ENCODE measurements at regions not wholly inside any gene's neighbourhood (a gene's known extent, or its start where the extent isn't known, plus 50 kb on each side); places are given as distances from the start of the nearest gene placed in this dataset.

DNA sequence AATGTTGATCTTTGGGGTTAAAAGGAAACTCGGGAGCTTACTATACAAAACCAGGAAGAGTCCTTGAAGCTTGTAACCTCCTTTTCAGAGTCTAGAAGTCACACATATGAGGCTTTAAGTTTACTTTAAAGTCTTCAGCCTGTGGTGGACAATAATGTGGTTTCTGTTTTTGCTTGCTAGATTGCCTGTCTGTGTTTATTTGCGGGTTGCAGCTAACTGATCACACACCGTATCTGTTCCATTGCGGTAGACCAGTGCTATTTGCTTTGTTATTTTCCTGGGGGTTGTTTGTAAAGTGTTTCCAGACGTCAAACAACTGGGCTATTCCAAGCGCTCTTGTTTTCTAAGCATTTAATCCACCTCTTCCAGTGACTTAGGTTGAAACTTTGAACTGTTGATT is 143.0 kb upstream of the GYPA start:
- no peaks in the 10 kb centered on the region for H3K4me1 ChIP-seq
- no peaks in the 10 kb centered on the region for H3K27me3 ChIP-seq
- DNase-seq (ENCODE audit: low spot score) = no peak
- Mint-ChIP-seq H3K36me3 (no peaks in the 10 kb centered on the region), H3K4me3 (no peak overlapping the region), H3K27ac (no peak overlapping the region), H3K9me3 (no peaks in the 10 kb centered on the region), H3K4me1 (no peaks in the 10 kb centered on the region), H3K27me3 (ENCODE audit: insufficient read depth, low read depth) (peaks cover 2% of the 10 kb centered on the region)
- H2AFZ ChIP-seq (replicated peaks) = peak overlapping the region; percentile 9
- H3K79me2 ChIP-seq (ENCODE audit: low read depth) = no peaks in the 10 kb centered on the region
- no peak overlapping the region for H3K4me3 ChIP-seq
- H3K4me2 ChIP-seq = no peak overlapping the region
- no peaks in the 10 kb centered on the region for H3K9me3 ChIP-seq (ENCODE audit: low read depth)
- TF ChIP-seq EZH2 (IDR thresholded peaks at IDR 0.05) (no peak), EZH2phosphoT487 (IDR thresholded peaks at IDR 0.05) (no peak), CTCF (IDR thresholded peaks at IDR 0.05) (no peak)
- no peak overlapping the region for H3K27ac ChIP-seq
- no peak overlapping the region for H3K9ac ChIP-seq
- H3K36me3 ChIP-seq = no peaks in the 10 kb centered on the region
- no peaks in the 10 kb centered on the region for H3F3A ChIP-seq (ENCODE audit: low read depth)
- no peaks in the 10 kb centered on the region for H4K20me1 ChIP-seq (ENCODE audit: low read depth)

DNA sequence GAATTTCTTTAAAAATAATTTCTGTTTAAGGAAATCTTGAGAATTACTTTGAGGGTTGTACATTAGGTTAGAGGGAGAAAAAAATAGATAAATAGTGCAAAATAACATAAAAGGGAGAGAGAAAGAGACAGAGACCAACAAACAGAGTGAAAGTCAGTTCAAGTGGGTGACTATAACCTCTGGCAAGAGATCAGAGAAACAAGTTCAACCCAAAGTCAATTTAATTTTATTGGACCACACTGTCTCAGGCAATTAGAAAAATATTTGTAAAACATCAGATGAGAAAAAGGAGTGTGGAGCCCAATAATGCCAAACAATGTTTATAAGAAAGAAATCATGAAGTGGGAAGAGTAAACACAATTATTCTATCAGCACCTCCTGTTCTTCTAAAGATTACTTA is 143.5 kb upstream of the GYPA start:
- Histone ChIP-seq H3K9ac (no peak overlapping the region), H3K36me3 (no peaks in the 10 kb centered on the region), H3K4me1 (no peaks in the 10 kb centered on the region), H4K20me1 (ENCODE audit: low read depth) (no peaks in the 10 kb centered on the region), H3K4me2 (no peak overlapping the region), H3K27me3 (no peaks in the 10 kb centered on the region), H3K4me3 (no peak overlapping the region), H3K9me3 (ENCODE audit: low read depth) (no peaks in the 10 kb centered on the region), H3F3A (ENCODE audit: low read depth) (no peaks in the 10 kb centered on the region), H2AFZ (replicated peaks) (no peak overlapping the region), H3K27ac (no peak overlapping the region), H3K79me2 (ENCODE audit: low read depth) (no peaks in the 10 kb centered on the region)
- Mint-ChIP-seq H3K4me1 (no peaks in the 10 kb centered on the region), H3K36me3 (no peaks in the 10 kb centered on the region), H3K27me3 (ENCODE audit: insufficient read depth, low read depth) (peaks cover 2% of the 10 kb centered on the region), H3K27ac (no peak overlapping the region), H3K9me3 (no peaks in the 10 kb centered on the region), H3K4me3 (no peak overlapping the region)
- TF ChIP-seq EZH2phosphoT487 (IDR thresholded peaks at IDR 0.05) = no peak
- no peak for TF ChIP-seq EZH2 (IDR thresholded peaks at IDR 0.05)
- no peak for TF ChIP-seq CTCF (IDR thresholded peaks at IDR 0.05)
- no peak for DNase-seq (ENCODE audit: low spot score)

DNA sequence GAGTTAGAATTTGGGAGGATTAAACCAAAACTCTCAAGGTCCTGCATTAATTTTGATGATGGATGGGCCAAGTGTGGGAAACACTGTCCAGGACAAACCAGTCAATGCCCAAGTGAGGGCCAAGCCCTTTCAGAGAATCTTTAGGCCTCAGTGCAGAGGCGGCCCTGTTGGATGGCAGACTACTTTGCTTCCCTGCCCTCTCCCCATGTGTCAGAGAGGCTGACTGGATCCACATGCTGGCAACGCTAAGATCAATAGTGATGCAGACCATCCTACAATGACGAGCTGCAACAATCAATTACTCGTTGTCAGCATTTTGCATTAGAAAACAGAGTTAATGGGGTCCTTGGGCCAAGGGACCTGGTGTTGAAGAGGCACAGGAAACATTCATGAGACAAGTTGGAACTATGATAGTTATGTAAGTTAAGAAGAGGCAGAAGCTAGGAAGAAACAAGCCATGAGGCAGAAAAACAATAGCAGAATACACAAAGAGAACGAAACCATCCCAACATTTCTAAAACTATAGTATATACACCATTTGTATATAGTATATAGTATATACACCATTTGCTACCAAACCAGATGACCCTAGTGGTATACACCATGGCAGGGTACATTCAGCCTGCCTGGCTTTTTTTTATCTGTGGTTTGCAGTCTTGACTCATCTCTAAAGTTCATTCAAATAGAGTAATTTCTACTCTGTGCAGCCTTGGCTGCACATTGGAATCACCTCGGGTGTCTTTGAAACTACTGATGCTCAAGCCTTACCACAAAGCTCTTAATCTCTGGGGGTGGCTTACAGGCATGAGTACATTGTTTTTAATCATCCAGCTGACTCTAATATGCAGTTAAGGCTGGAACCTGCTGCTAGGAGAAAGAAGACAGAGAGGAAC is 147.7 kb upstream of the GYPA start:
- Mint-ChIP-seq H3K9me3 (no peaks in the 10 kb centered on the region), H3K4me1 (no peaks in the 10 kb centered on the region), H3K4me3 (no peak overlapping the region), H3K27ac (no peak overlapping the region), H3K36me3 (no peaks in the 10 kb centered on the region), H3K27me3 (ENCODE audit: insufficient read depth, low read depth) (peaks cover 2% of the 10 kb centered on the region)
- Histone ChIP-seq H3K4me2 (no peak overlapping the region), H3K9ac (no peak overlapping the region), H3K27me3 (no peaks in the 10 kb centered on the region), H3F3A (ENCODE audit: low read depth) (no peaks in the 10 kb centered on the region), H3K9me3 (ENCODE audit: low read depth) (no peaks in the 10 kb centered on the region), H3K4me3 (no peak overlapping the region), H3K79me2 (ENCODE audit: low read depth) (no peaks in the 10 kb centered on the region), H2AFZ (replicated peaks) (no peak overlapping the region), H3K36me3 (no peaks in the 10 kb centered on the region), H3K27ac (no peak overlapping the region), H3K4me1 (no peaks in the 10 kb centered on the region), H4K20me1 (ENCODE audit: low read depth) (no peaks in the 10 kb centered on the region)
- TF ChIP-seq EZH2 (IDR thresholded peaks at IDR 0.05) (no peak), CTCF (IDR thresholded peaks at IDR 0.05) (no peak), EZH2phosphoT487 (IDR thresholded peaks at IDR 0.05) (no peak)
- DNase-seq (ENCODE audit: low spot score) = peak; percentile 5
